ENCODE measurements at regions not wholly inside any gene's neighbourhood (a gene's known extent, or its start where the extent isn't known, plus 50 kb on each side); places are given as distances from the start of the nearest gene placed in this dataset.

DNA sequence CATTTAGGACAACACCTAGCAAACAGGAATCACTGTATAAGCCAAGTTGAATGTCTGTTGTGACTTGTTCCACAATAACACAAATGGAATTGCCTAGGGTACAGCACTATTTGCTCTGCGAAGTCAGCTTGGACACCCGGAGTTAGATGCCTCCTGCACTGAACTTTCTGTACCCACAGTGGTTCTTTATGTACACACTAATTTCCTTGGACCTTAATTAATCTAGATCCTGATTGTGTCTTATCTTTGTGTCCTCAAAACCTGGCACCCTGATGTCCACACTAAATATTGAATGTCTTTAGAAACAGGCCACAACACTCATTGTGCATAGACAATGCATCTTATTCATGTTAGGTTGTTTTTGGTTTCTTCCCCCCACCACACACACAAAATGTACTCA is 278.9 kb upstream of the NR2F2 start:
- TF ChIP-seq POLR2AphosphoS5 (IDR thresholded peaks at IDR 0.05; ENCODE audit: low read depth, low read length) (no peak), TAF1 (IDR thresholded peaks at IDR 0.05; ENCODE audit: borderline replicate concordance, insufficient read depth, low read length) (no peak), FOXP2 (optimal IDR thresholded peaks at IDR 0.05; ENCODE audit: borderline replicate concordance, extremely low read depth, extremely low read length, insufficient read depth) (no peak)

Measured in PFSK-1 (cell line).